ENCODE measurements at regions not wholly inside any gene's neighbourhood (a gene's known extent, or its start where the extent isn't known, plus 50 kb on each side); places are given as distances from the start of the nearest gene placed in this dataset.
A peak's percentile ranks its signal among the peaks of the same experiment; 100 is the strongest.

GRCh38 chr18:2336690-2337392, 234.5 kb downstream of the METTL4 start:
- FAIRE-seq (no peak), DNase-seq (no peak)
- intact Hi-C loops (cut with DNase I): no loop called here
- Histone ChIP-seq H3K9ac (ENCODE audit: low read length in 3 of 3) (no peak overlapping the region), H3K27me3 (ENCODE audit: control insufficient read depth, insufficient read depth, low read length) (no peaks in the 10 kb centered on the region), H3K36me3 (ENCODE audit: control insufficient read depth in 2 of 3, insufficient read depth in 3 of 3, low read length in 3 of 3) (no peaks in the 10 kb centered on the region), H3K9me3 (ENCODE audit: control insufficient read depth in 2 of 3, insufficient read depth in 1 of 3, low read length in 3 of 3) (no peaks in the 10 kb centered on the region), H3K27ac (ENCODE audit: low read depth in 2 of 2, low read length in 2 of 2) (no peak overlapping the region), H3K4me1 (ENCODE audit: control insufficient read depth in 2 of 3, insufficient read depth in 2 of 3, low read depth in 1 of 3, low read length in 3 of 3) (peaks cover 0 to 3% (median 0%) of the 10 kb centered on the region in 3 donors), H3K4me3 (ENCODE audit: low read length in 3 of 3) (no peak overlapping the region)
- no peak for TF ChIP-seq CTCF (IDR thresholded peaks at IDR 0.05; ENCODE audit: borderline replicate concordance, extremely low read depth, insufficient read depth)

DNA sequence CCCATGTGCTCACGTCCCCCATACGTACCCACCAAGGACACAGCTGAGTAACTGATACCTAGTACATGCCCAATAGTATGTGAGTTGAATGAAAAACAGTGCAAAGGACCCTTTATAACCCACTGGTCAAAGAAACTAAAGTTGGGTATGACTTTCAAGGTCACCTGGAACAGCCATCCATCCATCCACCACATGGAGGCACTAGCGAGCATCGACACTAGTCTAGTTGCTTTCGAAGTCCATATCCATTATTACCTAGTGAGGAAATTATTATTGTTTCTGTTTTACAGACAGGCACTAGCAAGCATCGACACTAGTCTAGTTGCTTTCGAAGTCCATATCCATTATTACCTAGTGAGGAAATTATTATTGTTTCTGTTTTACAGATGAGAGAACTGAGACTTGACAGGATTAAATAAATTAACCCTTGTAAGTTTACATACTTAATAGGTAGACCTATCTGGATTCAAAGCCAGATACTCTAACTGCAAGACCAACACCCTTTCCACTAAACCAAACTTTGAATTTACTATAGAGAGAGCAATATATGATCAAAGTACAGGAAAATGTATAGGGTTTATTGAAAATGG, 233.7 kb downstream of the METTL4 start:
- TF ChIP-seq CTCF (IDR thresholded peaks at IDR 0.05; ENCODE audit: borderline replicate concordance, extremely low read depth, insufficient read depth): peak; percentile 25
- no peak for FAIRE-seq
- H3K27me3 ChIP-seq (ENCODE audit: control insufficient read depth, insufficient read depth, low read length): no peaks in the 10 kb centered on the region

GRCh38 chr18:2338601-2339000, 232.7 kb downstream of the METTL4 start:
- no peak for TF ChIP-seq CTCF (IDR thresholded peaks at IDR 0.05; ENCODE audit: borderline replicate concordance, extremely low read depth, insufficient read depth)

More for the DNA sequence above, 233.7 kb downstream of the METTL4 start:
- no peaks in the 10 kb centered on the region for H3K9me3 ChIP-seq (ENCODE audit: control insufficient read depth in 2 of 3, insufficient read depth in 1 of 3, low read length in 3 of 3)
- no peak overlapping the region for H3K4me3 ChIP-seq (ENCODE audit: low read length in 3 of 3)
- no peaks in the 10 kb centered on the region for H3K36me3 ChIP-seq (ENCODE audit: control insufficient read depth in 2 of 3, insufficient read depth in 3 of 3, low read length in 3 of 3)
- H3K9ac ChIP-seq (ENCODE audit: low read length in 3 of 3): no peak overlapping the region
- DNase-seq: peak in 1 of 5 donors; percentile 14
- peaks cover 0 to 3% (median 0%) of the 10 kb centered on the region in 3 donors for H3K4me1 ChIP-seq (ENCODE audit: control insufficient read depth in 2 of 3, insufficient read depth in 2 of 3, low read depth in 1 of 3, low read length in 3 of 3)
- intact Hi-C loops (cut with DNase I): no loop called here
- H3K27ac ChIP-seq (ENCODE audit: low read depth in 2 of 2, low read length in 2 of 2): no peak overlapping the region

More at GRCh38 chr18:2338601-2339000, 232.7 kb downstream of the METTL4 start:
- H3K9me3 ChIP-seq (ENCODE audit: control insufficient read depth in 2 of 3, insufficient read depth in 1 of 3, low read length in 3 of 3): no peaks in the 10 kb centered on the region
- H3K36me3 ChIP-seq (ENCODE audit: control insufficient read depth in 2 of 3, insufficient read depth in 3 of 3, low read length in 3 of 3): no peaks in the 10 kb centered on the region
- DNase-seq: no peak
- H3K27me3 ChIP-seq (ENCODE audit: control insufficient read depth, insufficient read depth, low read length): no peaks in the 10 kb centered on the region
- H3K4me3 ChIP-seq (ENCODE audit: low read length in 3 of 3): no peak overlapping the region
- FAIRE-seq: no peak
- intact Hi-C loops (cut with DNase I): no loop called here
- H3K9ac ChIP-seq (ENCODE audit: low read length in 3 of 3): no peak overlapping the region
- no peak overlapping the region for H3K27ac ChIP-seq (ENCODE audit: low read depth in 2 of 2, low read length in 2 of 2)
- peaks cover 0 to 3% (median 0%) of the 10 kb centered on the region in 3 donors for H3K4me1 ChIP-seq (ENCODE audit: control insufficient read depth in 2 of 3, insufficient read depth in 2 of 3, low read depth in 1 of 3, low read length in 3 of 3)

All from kidney (tissue), 13 donors.